Lower lobe of right lung (tissue), 2 donors: ENCODE measurements at regions not wholly inside any gene's neighbourhood (a gene's known extent, or its start where the extent isn't known, plus 50 kb on each side); places are given as distances from the start of the nearest gene placed in this dataset.
A peak's percentile ranks its signal among the peaks of the same experiment; 100 is the strongest.

Experiments used
- ATAC-seq, 2 donors: fragments of 200-7000 bp; cut with Tn5 transposase; one replicate each; pipeline ENCODE4 v1.9.1; 2020 to 2022; ENCODE audit warnings: mild to moderate bottlenecking in 2 of 2, moderate library complexity in 2 of 2
- DNase-seq: peaks from one replicate; pipeline ENCODE4 v3.0.0-alpha.2; 2020
- H3K27ac ChIP-seq: fragments of 200-600 bp; one replicate; pipeline ENCODE4 v1.8.0; 2022
- H3K27me3 ChIP-seq: fragments of 200-600 bp; one replicate; pipeline ENCODE4 v1.8.0; 2022; ENCODE audit warnings: low read depth
- H3K36me3 ChIP-seq: fragments of 200-600 bp; one replicate; pipeline ENCODE4 v1.8.0; 2022; ENCODE audit warnings: mild to moderate bottlenecking
- H3K4me1 ChIP-seq: fragments of 200-600 bp; one replicate; pipeline ENCODE4 v1.8.0; 2022
- H3K4me3 ChIP-seq: fragments of 200-600 bp; one replicate; pipeline ENCODE4 v1.8.0; 2022; ENCODE audit warnings: mild to moderate bottlenecking
- H3K9me3 ChIP-seq: fragments of 200-600 bp; one replicate; pipeline ENCODE4 v1.8.0; 2022
- CTCF ChIP-seq: fragments of 200-600 bp; IDR thresholded peaks from one replicate; pipeline ENCODE4 v1.8.0; 2022; ENCODE audit warnings: antibody characterized with exemption, mild to moderate bottlenecking
- intact Hi-C: fragments of 100-400 bp; cut with DNase I; formaldehyde crosslinking; loops from one replicate; pipeline ENCODE4 v1.11.0; 2022
- donor health status: DM: no; HTN: yes; CAD: no; lungs with severe emphysema.

GRCh38 chr10:29806350-29806788, 171.6 kb upstream of the SVIL start:
- intact Hi-C loops = no loop called here
- TF ChIP-seq CTCF = no peak
- Histone ChIP-seq H3K9me3 (no peaks in the 10 kb centered on the region), H3K36me3 (no peaks in the 10 kb centered on the region), H3K4me1 (peaks cover 18% of the 10 kb centered on the region), H3K27ac (no peak overlapping the region), H3K27me3 (no peaks in the 10 kb centered on the region), H3K4me3 (no peak overlapping the region)
- DNase-seq = no peak
- no peak for ATAC-seq

- intact Hi-C loops = no loop called here
- Histone ChIP-seq H3K27ac (no peak overlapping the region), H3K27me3 (no peaks in the 10 kb centered on the region), H3K36me3 (no peaks in the 10 kb centered on the region), H3K9me3 (no peaks in the 10 kb centered on the region), H3K4me3 (no peak overlapping the region), H3K4me1 (peaks cover 18% of the 10 kb centered on the region)
- no peak for DNase-seq
- no peak for ATAC-seq
- TF ChIP-seq CTCF = no peak
Observed at GRCh38 chr10:29805134-29805723, 170.5 kb upstream of the SVIL start.

- Histone ChIP-seq H3K36me3 (no peaks in the 10 kb centered on the region), H3K27ac (peak overlapping the region; percentile 26), H3K27me3 (no peaks in the 10 kb centered on the region), H3K9me3 (no peaks in the 10 kb centered on the region), H3K4me3 (no peak overlapping the region), H3K4me1 (peaks cover 18% of the 10 kb centered on the region)
- TF ChIP-seq CTCF = no peak
- ATAC-seq = peak; percentile 65 to 81
- intact Hi-C loops = no loop called here
- DNase-seq = peak; percentile 39
Observed at GRCh38 chr10:29804025-29804852, 169.5 kb upstream of the SVIL start.

- Histone ChIP-seq H3K36me3 (no peaks in the 10 kb centered on the region), H3K4me1 (peaks cover 18% of the 10 kb centered on the region), H3K27ac (no peak overlapping the region), H3K27me3 (no peaks in the 10 kb centered on the region), H3K9me3 (no peaks in the 10 kb centered on the region), H3K4me3 (no peak overlapping the region)
- intact Hi-C loops = no loop called here
- no peak for TF ChIP-seq CTCF
- ATAC-seq (no peak), DNase-seq (no peak)
Observed at GRCh38 chr10:29802171-29802570, 167.4 kb upstream of the SVIL start.

- intact Hi-C loops = no loop called here
- Histone ChIP-seq H3K27me3 (no peaks in the 10 kb centered on the region), H3K4me1 (peaks cover 25% of the 10 kb centered on the region), H3K9me3 (no peaks in the 10 kb centered on the region), H3K27ac (no peak overlapping the region), H3K36me3 (no peaks in the 10 kb centered on the region), H3K4me3 (no peak overlapping the region)
- DNase-seq (no peak), ATAC-seq (no peak)
- TF ChIP-seq CTCF = no peak
Observed at GRCh38 chr10:29798921-29799690, 164.3 kb upstream of the SVIL start.
